GM04503 (cell line): ENCODE measurements at regions not wholly inside any gene's neighbourhood (a gene's known extent, or its start where the extent isn't known, plus 50 kb on each side); places are given as distances from the start of the nearest gene placed in this dataset.

Experiments
- DNase-seq: peaks from one replicate; pipeline ENCODE4 v3.0.0-alpha.2; 2012; ENCODE audit warnings: low read depth

- DNase-seq: no peak
Observed at GRCh38 chr12:116456330-116457082, 102.7 kb upstream of the MAP1LC3B2 start.

GRCh38 chr12:116458492-116458891 lies 100.7 kb upstream of the MAP1LC3B2 start:
- no peak for DNase-seq

- DNase-seq: no peak
Observed at GRCh38 chr12:116459011-116459875, 99.9 kb upstream of the MAP1LC3B2 start.

GRCh38 chr12:116459916-116460663 lies 99.1 kb upstream of the MAP1LC3B2 start:
- no peak for DNase-seq

- no peak for DNase-seq
Observed at GRCh38 chr12:116461060-116461459, 98.1 kb upstream of the MAP1LC3B2 start.

- DNase-seq: no peak
Observed at GRCh38 chr12:116463366-116463765, 95.8 kb upstream of the MAP1LC3B2 start.

GRCh38 chr12:116465407-116465806 lies 93.8 kb upstream of the MAP1LC3B2 start:
- no peak for DNase-seq

- DNase-seq: no peak
Observed at GRCh38 chr12:116465856-116466255, 93.3 kb upstream of the MAP1LC3B2 start.

GRCh38 chr12:116466536-116466935 lies 92.6 kb upstream of the MAP1LC3B2 start:
- DNase-seq: no peak

GRCh38 chr12:116469344-116469743 lies 89.8 kb upstream of the MAP1LC3B2 start:
- DNase-seq: no peak

GRCh38 chr12:116471544-116471943 lies 87.6 kb upstream of the MAP1LC3B2 start:
- no peak for DNase-seq

- no peak for DNase-seq
Observed at GRCh38 chr12:116472193-116472592, 87.0 kb upstream of the MAP1LC3B2 start.

- DNase-seq: no peak
Observed at GRCh38 chr12:116473416-116473815, 85.8 kb upstream of the MAP1LC3B2 start.

- no peak for DNase-seq
Observed at GRCh38 chr12:116474331-116474730, 84.8 kb upstream of the MAP1LC3B2 start.

- DNase-seq: no peak
Observed at GRCh38 chr12:116474899-116475298, 84.3 kb upstream of the MAP1LC3B2 start.

- no peak for DNase-seq
Observed at GRCh38 chr12:116476227-116476822, 82.9 kb upstream of the MAP1LC3B2 start.

GRCh38 chr12:116478243-116478773 lies 80.9 kb upstream of the MAP1LC3B2 start:
- DNase-seq: no peak

GRCh38 chr12:116480210-116480810 lies 78.9 kb upstream of the MAP1LC3B2 start:
- no peak for DNase-seq

GRCh38 chr12:116481726-116482125 lies 77.5 kb upstream of the MAP1LC3B2 start:
- no peak for DNase-seq

- no peak for DNase-seq
Observed at GRCh38 chr12:116482179-116482578, 77.0 kb upstream of the MAP1LC3B2 start.

- DNase-seq: no peak
Observed at GRCh38 chr12:116482859-116483258, 76.3 kb upstream of the MAP1LC3B2 start.
